Heart right ventricle (tissue), 16 donors: ENCODE measurements at regions not wholly inside any gene's neighbourhood (a gene's known extent, or its start where the extent isn't known, plus 50 kb on each side); places are given as distances from the start of the nearest gene placed in this dataset.

Experiments used
- ATAC-seq, 8 donors: fragments of 200-7000 bp; cut with Tn5 transposase; one replicate each; pipeline ENCODE4 v1.9.1; 2020; ENCODE audit warnings: mild to moderate bottlenecking in 8 of 8, moderate library complexity in 8 of 8, moderate number of reproducible peaks in 1 of 8
- DNase-seq, 2 donors: peaks; one replicate each; pipeline ENCODE4 v3.0.0-alpha.2; 2020
- H3K27ac ChIP-seq, 10 donors: fragments of 200-600 bp; sonication (generic) in 2 of 10; one replicate each; pipeline versions ENCODE4 v1.5.0 to v1.8.0; 2020 to 2022; ENCODE audit warnings: mild to moderate bottlenecking in 3 of 10
- H3K27me3 ChIP-seq, 7 donors: fragments of 200-600 bp; one replicate each; pipeline ENCODE4 v1.8.0; 2021 to 2022; ENCODE audit warnings: mild to moderate bottlenecking in 2 of 7
- H3K36me3 ChIP-seq, 9 donors: fragments of 200-600 bp; sonication (generic) in 1 of 9; one replicate each; pipeline versions ENCODE4 v1.5.0 to v1.8.0; 2020 to 2022; ENCODE audit warnings: mild to moderate bottlenecking in 2 of 9
- H3K4me1 ChIP-seq, 9 donors: fragments of 200-600 bp; sonication (generic) in 1 of 9; one replicate each; pipeline versions ENCODE4 v1.5.0 to v1.8.0; 2020 to 2022; ENCODE audit warnings: mild to moderate bottlenecking in 4 of 9
- H3K4me3 ChIP-seq, 10 donors: fragments of 200-600 bp; sonication (generic) in 2 of 10; one replicate each; pipeline versions ENCODE4 v1.5.0 to v1.8.0; 2020 to 2022; ENCODE audit warnings: mild to moderate bottlenecking in 7 of 10, moderate library complexity in 2 of 10
- H3K9me3 ChIP-seq, 11 donors: fragments of 200-600 bp in 10 of 11; sonication (generic) in 2 of 11; one replicate each; pipeline versions ENCODE4 v1.5.0 to v1.8.0; 2013 to 2022; ENCODE audit warnings: mild to moderate bottlenecking in 2 of 11, control low read depth in 1 of 11, moderate library complexity in 1 of 11
- WGBS, 2 donors: extraction: QIAGEN DNeasy Blood & Tissue Kit; methylation state at CpG; one replicate each; pipeline ENCODE4 v1.1.7; 2013; ENCODE audit warnings: inconsistent platforms in 1 of 2; 5-methylcytosine and 5-hydroxymethylcytosine counted together
- intact Hi-C, 10 donors: fragments of 100-400 bp; cut with DNase I; formaldehyde crosslinking; loops; one replicate each; pipeline versions ENCODE4 v1.11.1 to v1.14.2; 2022
- TF ChIP-seq, protein P1 (sequence below), 9 donors: fragments of 200-600 bp; sonication (generic) in 2 of 9; IDR thresholded peaks; one replicate each; pipeline versions ENCODE4 v1.5.0 to v1.8.0; 2021 to 2022; ENCODE audit warnings: antibody characterized with exemption in 9 of 9, mild to moderate bottlenecking in 5 of 9, moderate library complexity in 1 of 9
- donor health status: Arrhythmogenic right ventricular cardiomyopathy.
- donor health status: ischemic (EF 13 %, LVEDD 7.1; RV severe dilation, severe dysfunction).
- donor health status: healthy with polysubstance abuse.
- donor health status: DM: no; HTN: yes; CAD: no.
- donor health status: DM: no; HTN: no; CAD: no.
- donor health status: ischemic (EF 25% LVEDD 6.9; RV normal size, moderate dysfunction).
- donor health status: ischemic (EF 25% LVEDD 5.7; RV mildly dilated, moderate dysfunction).
- donor health status: healthy.
- donor health status: DM: yes; HTN: yes; CAD: no.
- donor health status: Ischemic cardiomyopathy.
- donor health status: ischemic (EF 35%, LVEDD 5.7; RV mildly dilated, moderate dysfunction).
- donor health status: nonischemic (EF 11% LVEDD 7.7; RV severe dilation, severe dysfunction).
- donor health status: DM: yes; HTN: yes; CAD: no.
- donor health status: PGD.
- donor health status: ischemic (EF 29% LVEDD 5.4; RV normal size, mild dysfunction).
- donor health status: nonischemic (EF 23%, LVEDD 6.1; RV moderate dilation, normal function).

GRCh38 chr4:114226179-114226578 lies 246.7 kb upstream of the ARSJ start:
- intact Hi-C loops = no loop called here
- H3K4me3 ChIP-seq = no peak overlapping the region
- no peak overlapping the region for H3K27ac ChIP-seq
- WGBS, 2 donors = 60% methylated on average over 3 of the region's 3 CpGs
- ATAC-seq (no peak), DNase-seq (no peak)
- H3K36me3 ChIP-seq = no peaks in the 10 kb centered on the region
- H3K4me1 ChIP-seq = no peaks in the 10 kb centered on the region
- H3K9me3 ChIP-seq = no peaks in the 10 kb centered on the region
- TF ChIP-seq, protein P1, sequence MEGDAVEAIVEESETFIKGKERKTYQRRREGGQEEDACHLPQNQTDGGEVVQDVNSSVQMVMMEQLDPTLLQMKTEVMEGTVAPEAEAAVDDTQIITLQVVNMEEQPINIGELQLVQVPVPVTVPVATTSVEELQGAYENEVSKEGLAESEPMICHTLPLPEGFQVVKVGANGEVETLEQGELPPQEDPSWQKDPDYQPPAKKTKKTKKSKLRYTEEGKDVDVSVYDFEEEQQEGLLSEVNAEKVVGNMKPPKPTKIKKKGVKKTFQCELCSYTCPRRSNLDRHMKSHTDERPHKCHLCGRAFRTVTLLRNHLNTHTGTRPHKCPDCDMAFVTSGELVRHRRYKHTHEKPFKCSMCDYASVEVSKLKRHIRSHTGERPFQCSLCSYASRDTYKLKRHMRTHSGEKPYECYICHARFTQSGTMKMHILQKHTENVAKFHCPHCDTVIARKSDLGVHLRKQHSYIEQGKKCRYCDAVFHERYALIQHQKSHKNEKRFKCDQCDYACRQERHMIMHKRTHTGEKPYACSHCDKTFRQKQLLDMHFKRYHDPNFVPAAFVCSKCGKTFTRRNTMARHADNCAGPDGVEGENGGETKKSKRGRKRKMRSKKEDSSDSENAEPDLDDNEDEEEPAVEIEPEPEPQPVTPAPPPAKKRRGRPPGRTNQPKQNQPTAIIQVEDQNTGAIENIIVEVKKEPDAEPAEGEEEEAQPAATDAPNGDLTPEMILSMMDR (IDR thresholded peaks at IDR 0.05) = no peak
- no peaks in the 10 kb centered on the region for H3K27me3 ChIP-seq

GRCh38 chr4:114226968-114227760 lies 247.7 kb upstream of the ARSJ start:
- Histone ChIP-seq H3K27ac (no peak overlapping the region), H3K36me3 (no peaks in the 10 kb centered on the region), H3K9me3 (no peaks in the 10 kb centered on the region), H3K4me1 (no peaks in the 10 kb centered on the region), H3K27me3 (no peaks in the 10 kb centered on the region), H3K4me3 (no peak overlapping the region)
- 86 to 94% methylated on average over 7 of the region's 7 CpGs for WGBS, 2 donors
- ATAC-seq (no peak), DNase-seq (no peak)
- intact Hi-C loops = no loop called here
- TF ChIP-seq, protein P1 (IDR thresholded peaks at IDR 0.05) = no peak

- no peaks in the 10 kb centered on the region for H3K36me3 ChIP-seq
- no peak for ATAC-seq
- H3K27ac ChIP-seq = no peak overlapping the region
- DNase-seq = no peak
- no peaks in the 10 kb centered on the region for H3K4me1 ChIP-seq
- no peak overlapping the region for H3K4me3 ChIP-seq
- H3K9me3 ChIP-seq = no peaks in the 10 kb centered on the region
- intact Hi-C loops = no loop called here
- TF ChIP-seq, protein P1 (IDR thresholded peaks at IDR 0.05) = no peak
- no peaks in the 10 kb centered on the region for H3K27me3 ChIP-seq
- 75 to 78% methylated on average over 3 of the region's 3 CpGs for WGBS, 2 donors
Observed at GRCh38 chr4:114229706-114230105, 250.3 kb upstream of the ARSJ start.

GRCh38 chr4:114236171-114236769 lies 256.8 kb upstream of the ARSJ start:
- intact Hi-C loops = no loop called here
- Histone ChIP-seq H3K4me3 (no peak overlapping the region), H3K9me3 (peaks cover 0 to 7% (median 0%) of the 10 kb centered on the region in 11 donors), H3K27me3 (no peaks in the 10 kb centered on the region), H3K36me3 (no peaks in the 10 kb centered on the region), H3K27ac (no peak overlapping the region), H3K4me1 (no peaks in the 10 kb centered on the region)
- DNase-seq (no peak), ATAC-seq (no peak)
- WGBS, 2 donors = 90 to 91% methylated on average over 2 of the region's 2 CpGs
- TF ChIP-seq, protein P1 (IDR thresholded peaks at IDR 0.05) = no peak
